H9 (cell line): ENCODE measurements at regions not wholly inside any gene's neighbourhood (a gene's known extent, or its start where the extent isn't known, plus 50 kb on each side); places are given as distances from the start of the nearest gene placed in this dataset.
A peak's percentile ranks its signal among the peaks of the same experiment; 100 is the strongest.

Source experiments
- DNase-seq: peaks from one replicate; pipeline ENCODE4 v3.0.0-alpha.2; 2017
- H2AFZ ChIP-seq: one replicate; pipeline ENCODE4 v1.6.1; 2013; ENCODE audit warnings: mild to moderate bottlenecking, low read length, control low read depth, moderate library complexity
- H2AK5ac ChIP-seq: 2 replicates; pipeline ENCODE4 v1.6.1; 2013; ENCODE audit warnings: low read length, control low read depth, mixed read lengths; ENCODE audit not compliant: insufficient read length
- H2BK120ac ChIP-seq: one replicate; pipeline ENCODE4 v1.6.1; 2013; ENCODE audit warnings: low read depth, mild to moderate bottlenecking, low read length, control low read depth, inconsistent platforms; ENCODE audit not compliant: poor library complexity, severe bottlenecking
- H2BK12ac ChIP-seq: 2 replicates; pipeline ENCODE4 v1.6.1; 2013; ENCODE audit warnings: low read length, control low read depth, mixed read lengths, low read depth; ENCODE audit not compliant: insufficient read length
- H2BK15ac ChIP-seq: 2 replicates; pipeline ENCODE4 v1.6.1; 2013; ENCODE audit warnings: low read depth, low read length, control low read depth
- H2BK20ac ChIP-seq: one replicate; pipeline ENCODE4 v1.6.1; 2013; ENCODE audit warnings: low read depth, mild to moderate bottlenecking, low read length, control low read depth, inconsistent platforms; ENCODE audit not compliant: poor library complexity, severe bottlenecking
- H2BK5ac ChIP-seq: 2 replicates; pipeline ENCODE4 v1.6.1; 2013; ENCODE audit warnings: low read length, control low read depth, mixed read lengths; ENCODE audit not compliant: insufficient read length
- H3K14ac ChIP-seq: 2 replicates; pipeline ENCODE4 v1.6.1; 2013; ENCODE audit warnings: low read length, control low read depth; ENCODE audit not compliant: insufficient read depth
- H3K18ac ChIP-seq: 2 replicates; pipeline ENCODE4 v1.6.1; 2013; ENCODE audit warnings: low read depth, mild to moderate bottlenecking, mixed read lengths, low read length, control low read depth; ENCODE audit not compliant: insufficient read length
- H3K23ac ChIP-seq: 2 replicates; pipeline ENCODE4 v1.6.1; 2013; ENCODE audit warnings: low read length, control low read depth, mixed read lengths, low read depth; ENCODE audit not compliant: insufficient read length
- H3K23me2 ChIP-seq: 2 replicates; pipeline ENCODE4 v1.6.1; 2013; ENCODE audit warnings: low read depth, mild to moderate bottlenecking, mixed read lengths, low read length, control low read depth; ENCODE audit not compliant: insufficient read length, poor library complexity, severe bottlenecking
- H3K27ac ChIP-seq: 2 replicates; pipeline ENCODE4 v1.5.1; 2013; ENCODE audit warnings: low read length, control low read depth, mixed read lengths, low read depth; ENCODE audit not compliant: insufficient read length
- H3K27me3 ChIP-seq: 2 replicates; pipeline ENCODE4 v1.6.1; 2013; ENCODE audit warnings: low read length, control low read depth, inconsistent platforms; ENCODE audit not compliant: insufficient read depth
- H3K4ac ChIP-seq: 2 replicates; pipeline ENCODE4 v1.6.1; 2013; ENCODE audit warnings: low read depth, mild to moderate bottlenecking, control low read depth, inconsistent platforms, low read length, moderate library complexity
- H3K4me1 ChIP-seq: 2 replicates; pipeline ENCODE4 v1.6.1; 2013; ENCODE audit warnings: low read length, control low read depth, inconsistent platforms; ENCODE audit not compliant: insufficient read depth
- H3K4me2 ChIP-seq: 2 replicates; pipeline ENCODE4 v1.6.1; 2013; ENCODE audit warnings: low read length, control low read depth, mixed read lengths; ENCODE audit not compliant: insufficient read length, insufficient read depth
- H3K56ac ChIP-seq: 2 replicates; pipeline ENCODE4 v1.6.1; 2013; ENCODE audit warnings: low read depth, mild to moderate bottlenecking, mixed read lengths, low read length, control low read depth; ENCODE audit not compliant: insufficient read length
- H3K79me1 ChIP-seq: 2 replicates; pipeline ENCODE4 v1.6.1; 2013; ENCODE audit warnings: low read depth, mild to moderate bottlenecking, moderate library complexity, low read length, control low read depth, inconsistent platforms; ENCODE audit not compliant: insufficient read depth, poor library complexity, severe bottlenecking
- H3K79me2 ChIP-seq: 2 replicates; pipeline ENCODE4 v1.6.1; 2013; ENCODE audit warnings: low read length, control low read depth, inconsistent platforms; ENCODE audit not compliant: insufficient read depth
- H3K9ac ChIP-seq: 2 replicates; pipeline ENCODE4 v1.6.1; 2013; ENCODE audit warnings: low read length, control low read depth, mixed read lengths; ENCODE audit not compliant: insufficient read length; ENCODE audit errors: extremely low read depth
- H3K9me3 ChIP-seq: one replicate; pipeline ENCODE4 v1.6.1; 2013; ENCODE audit warnings: low read depth, low read length, inconsistent platforms; ENCODE audit not compliant: control insufficient read depth
- H3T11ph ChIP-seq: one replicate; pipeline ENCODE4 v1.6.1; 2013; ENCODE audit warnings: mild to moderate bottlenecking, low read length, control low read depth, inconsistent platforms
- H4K20me1 ChIP-seq: one replicate; pipeline ENCODE4 v1.6.1; 2013; ENCODE audit not compliant: control insufficient read depth, insufficient read length, insufficient read depth
- H4K5ac ChIP-seq: 2 replicates; pipeline ENCODE4 v1.6.1; 2013; ENCODE audit warnings: low read depth, mild to moderate bottlenecking, mixed read lengths, low read length, control low read depth; ENCODE audit not compliant: insufficient read length
- H4K8ac ChIP-seq: replicated peaks from 2 replicates; pipeline ENCODE4 v1.6.1; 2013; ENCODE audit warnings: low read length, control low read depth, mixed read lengths, low read depth; ENCODE audit not compliant: insufficient read length
- H4K91ac ChIP-seq: 2 replicates; pipeline ENCODE4 v1.6.1; 2013; ENCODE audit warnings: low read depth, mild to moderate bottlenecking, moderate library complexity, mixed read lengths, low read length, control low read depth; ENCODE audit not compliant: insufficient read length
- H3K27ac Mint-ChIP-seq, 3 experiments: 2 replicates in 2 of 3; 3 replicates in 1 of 3; pipeline ENCODE4 v1.8.0; 2020 to 2021; ENCODE audit warnings: mixed read lengths in 3 of 3, mild to moderate bottlenecking in 1 of 3, moderate library complexity in 1 of 3
- H3K27me3 Mint-ChIP-seq: 2 replicates; pipeline ENCODE4 v1.8.0; 2021; ENCODE audit warnings: low read depth, mild to moderate bottlenecking, moderate library complexity, mixed read lengths
- H3K36me3 Mint-ChIP-seq, 3 experiments: 2 replicates in 2 of 3; 3 replicates in 1 of 3; pipeline ENCODE4 v1.8.0; 2020 to 2021; ENCODE audit warnings: low read depth in 3 of 3, mixed read lengths in 3 of 3; ENCODE audit not compliant: insufficient read depth in 1 of 3
- H3K4me1 Mint-ChIP-seq, 2 experiments: 2 replicates each; pipeline ENCODE4 v1.8.0; 2020; ENCODE audit warnings: mixed read lengths in 2 of 2
- H3K4me3 Mint-ChIP-seq, 2 experiments: 2 replicates in 1 of 2; 3 replicates in 1 of 2; pipeline ENCODE4 v1.8.0; 2020 to 2021; ENCODE audit warnings: mild to moderate bottlenecking in 2 of 2, mixed read lengths in 2 of 2, moderate library complexity in 1 of 2
- H3K9me3 Mint-ChIP-seq, 2 experiments: 2 replicates in 1 of 2; 3 replicates in 1 of 2; pipeline ENCODE4 v1.8.0; 2020; ENCODE audit warnings: mild to moderate bottlenecking in 2 of 2, mixed read lengths in 2 of 2, moderate library complexity in 1 of 2
- WGBS: extraction: QIAGEN DNeasy Blood & Tissue Kit; methylation state at CpG from one replicate; pipeline ENCODE4 v1.1.7; 2013; ENCODE audit warnings: missing lambda C conversion rate, low lambda C conversion rate, mixed read lengths; ENCODE audit not compliant: insufficient read length; ENCODE audit errors: extremely low coverage; 5-methylcytosine and 5-hydroxymethylcytosine counted together
- TF ChIP-seq, protein P1 (sequence below): fragments of 200-600 bp; sonication (generic); conservative IDR thresholded peaks from 3 replicates; pipeline ENCODE4 v1.8.0; 2021; ENCODE audit warnings: antibody characterized with exemption, mild to moderate bottlenecking

DNA sequence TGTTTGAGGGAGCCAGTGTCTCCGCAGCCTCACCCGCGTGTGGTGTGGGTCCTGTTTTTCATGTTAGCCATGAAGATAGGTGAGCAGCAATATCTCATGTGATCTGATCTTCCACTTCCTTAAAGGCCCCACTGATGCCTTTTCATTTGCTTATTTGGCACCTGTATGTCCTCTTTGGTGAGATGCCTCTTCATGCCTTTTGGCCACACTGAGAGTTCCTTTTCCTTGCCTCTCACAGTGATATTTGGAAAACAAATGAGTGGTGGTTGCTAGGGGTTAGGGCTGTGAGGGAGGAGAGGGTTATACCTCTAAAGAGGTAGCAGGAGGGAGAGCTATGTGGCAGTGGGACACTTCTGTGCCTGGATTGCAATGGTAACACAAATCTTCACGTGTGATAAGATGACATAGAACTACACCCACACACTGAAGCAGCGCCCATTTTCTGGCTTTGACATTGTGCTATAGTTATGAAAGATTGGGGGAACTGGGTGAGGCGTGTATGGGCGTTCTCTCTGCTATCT, 90.4 kb upstream of the TNS3 start:
- Histone ChIP-seq H3K4me2 (no peak overlapping the region), H3K23me2 (no peaks in the 10 kb centered on the region), H3K27me3 (no peaks in the 10 kb centered on the region), H4K20me1 (no peaks in the 10 kb centered on the region), H3K56ac (no peak overlapping the region), H4K91ac (no peak overlapping the region), H3K4me1 (peaks cover 12% of the 10 kb centered on the region), H2AK5ac (no peak overlapping the region), H2BK5ac (no peak overlapping the region), H3K27ac (no peak overlapping the region), H3K79me1 (no peaks in the 10 kb centered on the region), H2BK120ac (no peak overlapping the region), H3K4ac (no peak overlapping the region), H2BK20ac (no peak overlapping the region), H2BK12ac (no peak overlapping the region), H3K18ac (no peak overlapping the region), H3K79me2 (no peaks in the 10 kb centered on the region), H3K9ac (no peak overlapping the region), H2AFZ (no peak overlapping the region), H4K5ac (no peak overlapping the region), H3K23ac (no peak overlapping the region), H3K14ac (no peak overlapping the region), H3K9me3 (no peaks in the 10 kb centered on the region), H2BK15ac (no peak overlapping the region), H3T11ph (no peak overlapping the region), H4K8ac (no peak overlapping the region)
- WGBS: no CpG with 5 or more reads among the region's 7 CpGs
- Mint-ChIP-seq H3K4me3 (no peak overlapping the region; a peak in 1 of 5 replicates), H3K27me3 (peaks cover 4% of the 10 kb centered on the region), H3K27ac (peak overlapping the region in 2 of 3 experiments; percentile 44 to 69; a peak in 4 of 7 replicates), H3K4me1 (peaks cover 33 to 36% of the 10 kb centered on the region in 2 experiments), H3K9me3 (peaks cover 8 to 9% of the 10 kb centered on the region in 2 experiments; a peak in 4 of 5 replicates), H3K36me3 (peaks cover 3 to 9% (median 4%) of the 10 kb centered on the region in 3 experiments; a peak in 4 of 7 replicates)
- TF ChIP-seq, protein P1, sequence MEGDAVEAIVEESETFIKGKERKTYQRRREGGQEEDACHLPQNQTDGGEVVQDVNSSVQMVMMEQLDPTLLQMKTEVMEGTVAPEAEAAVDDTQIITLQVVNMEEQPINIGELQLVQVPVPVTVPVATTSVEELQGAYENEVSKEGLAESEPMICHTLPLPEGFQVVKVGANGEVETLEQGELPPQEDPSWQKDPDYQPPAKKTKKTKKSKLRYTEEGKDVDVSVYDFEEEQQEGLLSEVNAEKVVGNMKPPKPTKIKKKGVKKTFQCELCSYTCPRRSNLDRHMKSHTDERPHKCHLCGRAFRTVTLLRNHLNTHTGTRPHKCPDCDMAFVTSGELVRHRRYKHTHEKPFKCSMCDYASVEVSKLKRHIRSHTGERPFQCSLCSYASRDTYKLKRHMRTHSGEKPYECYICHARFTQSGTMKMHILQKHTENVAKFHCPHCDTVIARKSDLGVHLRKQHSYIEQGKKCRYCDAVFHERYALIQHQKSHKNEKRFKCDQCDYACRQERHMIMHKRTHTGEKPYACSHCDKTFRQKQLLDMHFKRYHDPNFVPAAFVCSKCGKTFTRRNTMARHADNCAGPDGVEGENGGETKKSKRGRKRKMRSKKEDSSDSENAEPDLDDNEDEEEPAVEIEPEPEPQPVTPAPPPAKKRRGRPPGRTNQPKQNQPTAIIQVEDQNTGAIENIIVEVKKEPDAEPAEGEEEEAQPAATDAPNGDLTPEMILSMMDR: no peak
- no peak for DNase-seq
